Transverse colon (tissue), 3 donors: ENCODE measurements at regions not wholly inside any gene's neighbourhood (a gene's known extent, or its start where the extent isn't known, plus 50 kb on each side); places are given as distances from the start of the nearest gene placed in this dataset.
"Not testable (repeated sequence)": the region's sequence is repeated elsewhere in the genome, so short reads cannot be mapped to it uniquely, and the experiment has no call there.

Experiments used
- CTCF ChIP-seq, 5 experiments: fragments of 200-600 bp in 3 of 5; fragments of 450-650 bp in 2 of 5; sonication (generic) in 3 of 5; IDR thresholded peaks; 1 replicate in 2 of 5; 2 replicates in 3 of 5; pipeline ENCODE4 v1.5.1; 2016 to 2017; ENCODE audit warnings: antibody characterized with exemption in 5 of 5, inconsistent platforms in 3 of 5, mild to moderate bottlenecking in 2 of 5, moderate library complexity in 1 of 5
- POLR2A ChIP-seq: fragments of 450-650 bp; IDR thresholded peaks from one replicate; pipeline ENCODE4 v1.6.1; 2016; ENCODE audit warnings: antibody characterized with exemption, mild to moderate bottlenecking, moderate library complexity

GRCh38 chr9:78106586-78106985, 75.0 kb upstream of the GNAQ start:
- not testable (repeated sequence) for TF ChIP-seq CTCF (IDR thresholded peaks at IDR 0.05); POLR2A
